RPMI8226 (cell line): ENCODE measurements at regions not wholly inside any gene's neighbourhood (a gene's known extent, or its start where the extent isn't known, plus 50 kb on each side); places are given as distances from the start of the nearest gene placed in this dataset.
"Not testable (repeated sequence)": the region's sequence is repeated elsewhere in the genome, so short reads cannot be mapped to it uniquely, and the experiment has no call there.

Experiments used
- DNase-seq: peaks from one replicate; pipeline ENCODE4 v3.0.0-alpha.2; 2015

GRCh38 chr15:70602834-70603560, 160.4 kb downstream of the UACA start:
- no peak for DNase-seq

DNA sequence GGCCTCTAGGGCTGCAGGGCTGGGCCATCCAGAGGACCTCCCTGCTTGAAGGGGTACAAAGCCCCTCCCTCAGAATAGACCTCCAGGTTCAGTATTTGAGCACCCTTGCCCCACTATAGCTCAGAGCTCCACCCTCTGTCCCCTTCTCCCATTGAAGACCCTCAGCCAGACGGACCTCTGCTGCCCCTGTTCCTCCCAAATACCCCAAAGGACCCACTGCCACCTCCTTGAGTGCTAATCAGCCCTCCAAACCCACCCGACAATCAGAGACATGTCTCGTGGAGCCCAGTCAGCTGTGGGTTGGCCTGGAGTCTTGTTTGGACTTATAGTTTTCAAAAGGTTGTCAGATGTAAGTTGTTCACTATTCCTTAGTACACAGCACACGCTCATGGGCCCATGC, 161.1 kb downstream of the UACA start:
- DNase-seq = no peak

- DNase-seq = no peak
These were observed 165.4 kb downstream of the UACA start for GRCh38 chr15:70597945-70598344.

GRCh38 chr15:70597056-70597603, 166.2 kb downstream of the UACA start:
- DNase-seq = no peak

DNA sequence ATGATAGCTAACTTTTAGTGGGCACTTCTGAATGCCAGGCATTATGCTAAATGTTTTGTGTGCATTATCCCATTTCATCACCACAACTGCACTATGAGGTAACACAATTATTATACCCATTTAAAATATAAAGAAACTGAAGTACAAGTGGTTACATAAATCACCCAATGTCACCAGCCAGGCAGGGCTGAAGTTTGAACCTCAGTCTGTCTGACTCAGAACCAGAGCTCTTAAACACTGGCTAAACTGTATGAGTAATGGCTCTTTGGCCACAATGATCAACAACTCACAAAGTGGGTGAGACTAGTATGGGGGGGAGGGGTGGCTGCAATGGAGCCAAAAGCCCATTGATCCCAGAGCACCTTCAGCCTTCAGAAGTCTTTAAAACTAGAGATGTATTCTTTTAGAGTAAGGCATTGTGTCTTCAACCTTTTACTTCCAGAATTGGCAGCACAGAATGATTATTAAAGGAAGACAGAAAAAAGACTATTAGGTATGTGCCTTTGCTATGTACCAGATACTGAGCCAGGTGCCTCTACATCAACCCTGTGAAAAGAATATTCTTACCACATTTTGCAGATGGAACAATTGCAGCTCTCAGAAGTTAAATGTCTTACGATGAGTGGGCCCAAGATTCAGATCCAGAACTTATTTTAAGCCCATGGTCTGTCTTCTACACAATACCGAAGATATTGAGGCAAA, 166.9 kb downstream of the UACA start:
- no peak for DNase-seq

DNA sequence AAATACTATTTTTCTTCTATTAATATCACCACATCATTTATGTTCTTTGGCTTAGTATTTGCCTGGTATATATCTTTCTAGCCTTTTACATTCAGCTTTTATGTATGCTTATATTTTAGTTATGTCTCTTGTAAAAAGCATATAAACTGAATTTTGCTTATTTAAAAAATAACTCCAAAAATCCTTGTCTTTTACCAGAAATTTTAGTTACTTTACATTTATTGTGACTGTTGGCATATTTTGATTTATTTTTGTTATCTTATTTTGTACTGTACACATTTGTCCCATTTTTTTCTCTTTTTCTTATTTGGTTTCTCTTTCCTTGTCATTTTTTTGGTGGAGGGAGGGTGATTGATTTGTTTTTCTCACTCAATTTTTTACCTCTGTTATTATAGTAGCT, 169.6 kb downstream of the UACA start:
- no peak for DNase-seq

DNA sequence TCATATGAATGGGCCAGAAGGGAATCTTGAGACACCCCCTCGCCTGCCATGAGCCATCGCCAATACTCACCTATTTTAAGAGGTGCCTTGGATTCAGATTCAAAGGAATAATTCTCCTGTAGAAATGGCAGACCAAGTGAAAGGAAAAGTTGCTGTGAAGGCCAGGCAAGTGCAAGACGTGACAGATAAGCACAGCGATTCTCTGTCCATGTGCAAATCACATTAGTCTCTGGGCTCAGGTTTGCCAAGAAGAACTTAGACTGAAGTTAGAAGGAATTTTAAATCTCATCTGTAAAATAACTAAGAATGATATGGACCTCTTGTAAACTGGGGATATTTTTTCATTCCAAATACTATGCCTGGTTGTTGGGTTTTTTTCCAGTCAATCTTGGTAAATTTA, 173.6 kb downstream of the UACA start:
- DNase-seq = no peak

DNA sequence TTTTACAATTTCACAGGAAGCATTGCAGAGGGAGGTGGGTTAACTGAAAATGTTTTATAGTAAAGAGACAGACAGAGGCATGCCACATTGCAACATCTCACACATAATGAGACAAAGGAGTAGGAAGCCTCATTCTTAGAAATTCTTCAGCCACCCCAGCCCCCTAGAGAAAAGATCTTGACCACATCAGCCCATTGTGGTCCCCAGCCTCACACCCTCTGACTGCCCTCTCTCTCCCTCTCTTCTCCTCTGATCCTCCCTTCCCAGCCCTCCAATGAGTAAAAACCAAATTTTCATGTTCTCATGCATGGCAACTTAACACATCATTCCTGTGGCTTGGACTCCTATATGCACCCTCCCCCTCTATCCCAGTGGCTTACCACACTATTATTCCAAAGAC, 174.1 kb downstream of the UACA start:
- no peak for DNase-seq

GRCh38 chr15:70588613-70589012, 174.7 kb downstream of the UACA start:
- DNase-seq = no peak

DNA sequence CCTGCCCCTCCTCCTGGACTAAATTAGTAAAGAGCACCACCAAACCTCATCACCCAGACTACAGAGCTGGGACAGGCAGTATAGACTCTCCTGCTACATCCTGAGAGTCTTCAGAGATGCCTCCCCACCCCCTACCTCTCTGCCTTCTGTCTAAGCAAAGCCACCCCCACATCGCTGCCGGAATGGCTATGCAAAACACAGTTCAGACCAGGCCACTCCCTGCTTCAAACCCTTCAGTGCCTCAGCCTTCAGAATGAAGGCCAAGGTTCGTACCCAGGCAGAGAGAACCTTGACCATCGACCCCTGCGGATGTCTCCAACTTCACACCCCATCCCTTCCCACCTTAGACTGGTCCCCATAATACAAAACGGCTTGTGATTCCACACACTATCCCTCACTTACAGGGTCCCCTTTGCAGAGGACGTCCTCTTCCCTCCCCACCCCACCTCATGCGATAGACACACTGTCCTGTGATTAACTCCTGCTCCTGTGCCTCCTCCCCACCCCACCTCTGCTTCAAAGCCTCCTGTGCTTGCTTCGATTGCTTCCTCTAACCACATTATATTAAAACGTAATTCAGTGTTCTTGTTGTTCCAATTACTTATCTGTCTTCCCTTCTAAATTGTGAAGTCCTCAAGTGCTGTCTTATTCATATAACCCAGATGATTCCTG, 175.3 kb downstream of the UACA start:
- no peak for DNase-seq

DNA sequence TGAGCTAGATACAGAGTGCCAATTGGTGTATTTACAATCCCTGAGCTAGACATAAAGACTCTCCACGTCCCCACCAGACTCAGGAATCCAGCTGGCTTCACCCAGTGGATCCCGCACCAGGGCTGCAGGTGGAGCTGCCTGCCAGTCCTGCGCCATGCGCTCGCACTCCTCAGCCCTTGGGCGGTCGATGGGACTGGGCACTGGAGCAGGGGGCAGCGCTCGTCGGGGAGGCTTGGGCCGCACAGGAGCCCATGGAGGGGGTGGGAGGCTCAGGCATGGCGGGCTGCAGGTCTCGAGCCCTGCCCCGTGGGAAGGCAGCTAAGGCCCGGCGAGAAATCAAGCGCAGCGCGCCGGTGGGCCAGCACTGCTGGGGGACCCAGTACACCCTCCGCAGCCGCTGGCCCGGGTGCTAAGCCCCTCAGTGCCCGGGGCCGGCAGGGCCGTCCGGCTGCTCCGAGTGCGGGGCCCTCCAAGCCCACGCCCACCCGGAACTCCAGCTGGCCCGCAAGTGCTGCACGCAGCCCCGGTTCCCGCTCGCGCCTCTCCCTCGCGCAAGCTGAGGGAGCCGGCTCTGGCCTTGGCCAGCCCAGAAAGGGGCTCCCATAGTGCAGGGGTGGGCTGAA, 176.2 kb downstream of the UACA start:
- DNase-seq = not testable (repeated sequence)

DNA sequence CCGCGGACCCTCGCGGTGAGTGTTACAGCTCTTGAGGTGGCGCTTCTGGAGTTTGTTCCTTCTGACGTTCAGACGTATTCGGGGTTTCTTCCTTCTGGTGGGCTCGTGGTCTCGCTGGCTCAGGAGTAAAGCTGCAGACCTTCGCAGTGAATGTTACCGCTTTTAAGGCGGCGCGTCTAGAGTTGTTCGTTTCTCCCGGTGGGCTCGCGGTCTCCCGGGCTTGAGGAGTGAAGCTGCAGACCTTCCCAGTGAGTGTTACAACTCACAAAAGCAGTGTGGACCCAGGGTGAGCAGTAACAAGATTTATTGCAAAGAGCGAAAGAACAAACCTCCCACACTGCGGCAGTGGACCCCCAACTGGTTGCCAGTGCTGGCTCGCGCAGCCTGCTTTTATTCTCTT, 177.1 kb downstream of the UACA start:
- DNase-seq = no peak

DNA sequence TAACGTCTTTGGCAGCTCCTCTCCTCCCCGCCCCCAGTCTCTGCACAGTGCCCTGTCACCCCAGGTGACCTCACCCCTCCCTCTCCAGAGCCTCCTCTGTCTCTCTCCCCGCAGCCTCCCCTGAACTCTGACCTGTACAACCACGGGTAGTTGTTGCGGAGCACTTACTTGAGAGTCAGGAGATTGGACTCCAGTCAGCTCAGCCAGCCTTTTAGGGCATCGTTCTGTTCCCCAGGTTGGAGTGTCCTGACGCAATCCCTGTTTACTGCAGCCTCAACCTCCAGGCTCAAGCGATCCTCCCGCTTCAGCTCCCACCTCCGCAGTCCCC, 177.7 kb downstream of the UACA start:
- no peak for DNase-seq

DNA sequence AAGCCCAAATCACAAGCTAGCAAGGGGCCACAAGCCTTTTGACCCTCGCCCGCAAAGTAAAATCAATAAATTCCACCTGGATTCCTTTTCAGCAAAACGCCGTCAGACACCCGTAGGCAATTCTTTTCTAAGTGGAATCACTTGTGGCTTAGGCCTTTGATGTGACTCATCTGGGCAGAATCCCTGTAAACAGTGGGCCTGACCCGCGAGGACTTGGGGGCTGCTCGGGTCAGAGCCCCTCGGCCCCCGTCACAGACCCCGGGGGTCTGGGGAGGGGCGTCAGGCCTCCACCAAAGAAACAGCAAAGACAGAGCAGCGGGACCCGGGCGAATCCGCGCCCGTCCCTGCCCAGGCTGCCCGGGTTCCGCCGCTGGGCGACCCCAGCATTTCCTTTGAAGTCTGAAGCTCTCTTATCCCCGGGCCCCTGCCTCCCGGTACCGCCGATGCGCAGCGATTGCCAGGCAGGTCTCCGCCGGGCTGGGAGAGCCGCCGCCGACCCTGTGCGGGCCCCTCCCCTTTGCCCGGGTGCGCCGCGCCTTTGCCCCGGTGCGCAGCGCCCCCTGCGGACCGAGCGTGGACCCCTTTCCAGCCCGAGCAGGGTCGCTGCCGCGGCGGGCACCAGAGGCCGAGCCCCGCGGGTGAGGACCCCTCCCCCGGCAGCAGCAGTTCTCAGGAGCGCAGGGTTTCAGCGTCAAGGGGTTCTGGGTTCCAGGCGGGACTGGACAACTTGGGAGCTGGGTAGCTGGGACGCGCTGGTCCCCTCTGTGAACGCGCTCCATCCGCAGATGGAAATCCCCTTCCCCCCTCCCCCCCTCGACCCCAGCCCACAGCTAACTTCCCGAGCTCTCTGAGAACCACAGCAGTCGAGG, 178.3 kb downstream of the UACA start:
- no peak for DNase-seq

- no peak for DNase-seq
These were observed 178.9 kb downstream of the UACA start for GRCh38 chr15:70584441-70584837.

DNA sequence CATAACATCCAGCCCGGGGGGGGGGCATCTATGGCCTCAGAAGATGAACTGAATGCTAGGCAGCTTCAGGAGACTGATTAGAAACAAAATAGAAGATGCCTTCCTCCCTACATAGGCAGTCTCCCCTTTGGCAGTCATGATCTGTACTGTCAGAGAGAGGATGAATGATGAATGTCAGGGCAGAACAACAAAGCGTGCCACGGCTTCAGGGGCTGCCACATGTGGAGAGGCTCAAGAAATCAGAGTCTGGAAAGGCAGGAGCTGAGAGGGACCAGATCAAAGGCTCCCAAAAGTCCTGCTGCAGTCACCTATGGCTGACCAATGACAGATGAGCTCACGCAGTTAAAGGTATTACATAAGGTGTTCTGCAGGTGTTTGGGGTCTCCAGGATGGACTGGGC, 180.4 kb downstream of the UACA start:
- DNase-seq = no peak

- DNase-seq = no peak
These were observed 181.0 kb downstream of the UACA start for GRCh38 chr15:70582143-70582945.

- DNase-seq = no peak
These were observed 182.4 kb downstream of the UACA start for GRCh38 chr15:70580958-70581357.

- DNase-seq = no peak
These were observed 183.1 kb downstream of the UACA start for GRCh38 chr15:70580286-70580685.

- DNase-seq = no peak
These were observed 183.6 kb downstream of the UACA start for GRCh38 chr15:70579766-70580165.

DNA sequence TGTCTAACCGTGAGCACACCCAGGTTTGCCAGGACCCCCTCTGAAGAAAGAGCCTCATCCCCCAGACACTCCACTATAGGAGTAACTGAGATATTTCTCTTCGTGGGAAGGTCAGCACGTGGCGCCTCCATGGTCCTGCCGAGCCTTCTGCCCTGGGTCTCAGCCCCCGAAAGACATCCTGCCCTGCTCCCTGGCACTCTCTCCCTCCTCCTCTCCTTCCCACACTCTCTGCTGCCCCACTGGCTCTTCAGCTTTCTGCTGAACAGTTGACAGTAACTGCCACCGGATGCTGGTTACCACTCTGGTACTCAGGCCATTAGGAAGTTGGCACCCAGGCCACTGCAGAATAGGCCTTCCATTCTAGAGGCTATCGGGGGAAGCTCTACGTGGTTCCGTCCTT, 185.2 kb downstream of the UACA start:
- DNase-seq = no peak

DNA sequence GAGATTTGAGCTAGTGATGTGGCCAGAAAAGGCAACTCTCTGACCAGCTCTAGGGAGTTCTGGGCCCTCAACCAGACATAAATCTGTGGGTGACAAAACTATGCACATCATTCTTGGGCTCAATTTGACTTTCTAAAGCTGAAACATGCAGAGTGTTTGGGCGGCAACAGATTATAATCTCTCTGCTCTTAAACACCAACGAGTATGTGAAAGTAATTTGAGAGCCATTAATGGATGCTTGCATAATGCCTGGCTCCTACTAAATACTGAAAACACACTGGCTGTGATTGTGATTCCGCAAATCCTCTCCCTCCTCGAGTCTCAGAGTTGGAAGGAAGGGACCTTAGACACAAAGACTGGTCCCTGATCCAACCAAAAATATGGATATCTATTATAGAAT, 186.7 kb downstream of the UACA start:
- no peak for DNase-seq
